Islet precursor cell (in vitro differentiated cells): ENCODE measurements at regions not wholly inside any gene's neighbourhood (a gene's known extent, or its start where the extent isn't known, plus 50 kb on each side); places are given as distances from the start of the nearest gene placed in this dataset.

ENCODE experiments used
- DNase-seq: peaks from one replicate; pipeline ENCODE4 v3.0.0-alpha.2; 2018

GRCh38 chr2:6487765-6488164 lies 377.9 kb downstream of the CMPK2 start:
- DNase-seq, result no peak

GRCh38 chr2:6492573-6492972 lies 373.1 kb downstream of the CMPK2 start:
- no peak for DNase-seq

- DNase-seq, result no peak
Observed at GRCh38 chr2:6493266-6493665, 372.4 kb downstream of the CMPK2 start.

GRCh38 chr2:6493669-6494068 lies 372.0 kb downstream of the CMPK2 start:
- DNase-seq, result no peak

GRCh38 chr2:6495466-6495865 lies 370.2 kb downstream of the CMPK2 start:
- DNase-seq, result no peak

- DNase-seq, result no peak
Observed at GRCh38 chr2:6496376-6496775, 369.3 kb downstream of the CMPK2 start.

GRCh38 chr2:6497048-6497447 lies 368.7 kb downstream of the CMPK2 start:
- no peak for DNase-seq

GRCh38 chr2:6498841-6499240 lies 366.9 kb downstream of the CMPK2 start:
- no peak for DNase-seq

GRCh38 chr2:6499691-6500090 lies 366.0 kb downstream of the CMPK2 start:
- no peak for DNase-seq

GRCh38 chr2:6506361-6506794 lies 359.3 kb downstream of the CMPK2 start:
- DNase-seq, result peak; percentile 92

- no peak for DNase-seq
Observed at GRCh38 chr2:6506859-6507258, 358.8 kb downstream of the CMPK2 start.

- DNase-seq, result no peak
Observed at GRCh38 chr2:6510532-6510931, 355.2 kb downstream of the CMPK2 start.

- no peak for DNase-seq
Observed at GRCh38 chr2:6512589-6512988, 353.1 kb downstream of the CMPK2 start.

- DNase-seq, result no peak
Observed at GRCh38 chr2:6516674-6517073, 349.0 kb downstream of the CMPK2 start.

GRCh38 chr2:6518361-6518760 lies 347.3 kb downstream of the CMPK2 start:
- DNase-seq, result no peak

GRCh38 chr2:6523476-6523875 lies 342.2 kb downstream of the CMPK2 start:
- DNase-seq, result peak; percentile 67

GRCh38 chr2:6524691-6525474 lies 340.8 kb downstream of the CMPK2 start:
- peak; percentile 57 for DNase-seq

- DNase-seq, result no peak
Observed at GRCh38 chr2:6525475-6525964, 340.2 kb downstream of the CMPK2 start.

- DNase-seq, result peak; percentile 59
Observed at GRCh38 chr2:6526093-6526824, 339.4 kb downstream of the CMPK2 start.

GRCh38 chr2:6531304-6531703 lies 334.4 kb downstream of the CMPK2 start:
- no peak for DNase-seq

- DNase-seq, result no peak
Observed at GRCh38 chr2:6535572-6535971, 330.1 kb downstream of the CMPK2 start.

GRCh38 chr2:6538607-6539006 lies 327.1 kb downstream of the CMPK2 start:
- no peak for DNase-seq

GRCh38 chr2:6545336-6545735 lies 320.4 kb downstream of the CMPK2 start:
- DNase-seq, result no peak

GRCh38 chr2:6545795-6546194 lies 319.9 kb downstream of the CMPK2 start:
- DNase-seq, result no peak
